Endodermal cell (in vitro differentiated cells): ENCODE measurements at regions not wholly inside any gene's neighbourhood (a gene's known extent, or its start where the extent isn't known, plus 50 kb on each side); places are given as distances from the start of the nearest gene placed in this dataset.

Source experiments
- DNase-seq: peaks from one replicate; pipeline ENCODE4 v3.0.0-alpha.2; 2017
- H3K27ac ChIP-seq: 2 replicates; pipeline ENCODE4 v1.5.1; 2013; ENCODE audit warnings: mild to moderate bottlenecking, low read depth, low read length, moderate library complexity
- H3K27me3 ChIP-seq: 2 replicates; pipeline ENCODE4 v1.6.1; 2013; ENCODE audit warnings: mild to moderate bottlenecking, low read length, moderate library complexity; ENCODE audit not compliant: insufficient read depth, control insufficient read depth, poor library complexity, severe bottlenecking
- H3K36me3 ChIP-seq: 2 replicates; pipeline ENCODE4 v1.7.0; 2013; ENCODE audit warnings: mild to moderate bottlenecking, low read length, moderate library complexity; ENCODE audit not compliant: control insufficient read depth, insufficient read depth
- H3K4me1 ChIP-seq: one replicate; pipeline ENCODE4 v1.7.0; 2013; ENCODE audit warnings: low read length; ENCODE audit not compliant: control insufficient read depth, insufficient read depth
- H3K4me3 ChIP-seq: 2 replicates; pipeline ENCODE4 v1.5.1; 2013; ENCODE audit warnings: mild to moderate bottlenecking, low read length, moderate library complexity
- H3K9ac ChIP-seq: 2 replicates; pipeline ENCODE4 v1.6.1; 2013; ENCODE audit warnings: mild to moderate bottlenecking, low read length, moderate library complexity; ENCODE audit not compliant: poor library complexity, severe bottlenecking; ENCODE audit errors: extremely low read depth
- H3K9me3 ChIP-seq: 2 replicates; pipeline ENCODE4 v1.6.1; 2013; ENCODE audit warnings: mild to moderate bottlenecking, low read length, moderate library complexity; ENCODE audit not compliant: control insufficient read depth
- H3K27ac Mint-ChIP-seq: 2 replicates; pipeline ENCODE4 v1.8.0; 2020; ENCODE audit warnings: mixed read lengths
- H3K27me3 Mint-ChIP-seq: 2 replicates; pipeline ENCODE4 v1.8.0; 2021; ENCODE audit warnings: mild to moderate bottlenecking, mixed read lengths; ENCODE audit not compliant: insufficient read depth
- H3K36me3 Mint-ChIP-seq: 2 replicates; pipeline ENCODE4 v1.8.0; 2020; ENCODE audit warnings: low read depth, mixed read lengths
- H3K4me1 Mint-ChIP-seq: 2 replicates; pipeline ENCODE4 v1.8.0; 2020; ENCODE audit warnings: mixed read lengths
- H3K4me3 Mint-ChIP-seq: 2 replicates; pipeline ENCODE4 v1.8.0; 2020; ENCODE audit warnings: mild to moderate bottlenecking, moderate library complexity, mixed read lengths
- H3K9me3 Mint-ChIP-seq: 2 replicates; pipeline ENCODE4 v1.8.0; 2020; ENCODE audit warnings: mild to moderate bottlenecking, mixed read lengths
- WGBS, 2 experiments: methylation state at CpG; one replicate each; pipeline versions ENCODE4 v1.1.5 to v1.1.7; 2013; ENCODE audit warnings: missing lambda C conversion rate in 2 of 2, mixed read lengths in 1 of 2; ENCODE audit not compliant: insufficient coverage in 1 of 2, insufficient read length in 1 of 2; 5-methylcytosine and 5-hydroxymethylcytosine counted together
- TF ChIP-seq, protein P1 (sequence below): fragments of 200-600 bp; sonication (generic); conservative IDR thresholded peaks from 2 replicates; pipeline ENCODE4 v1.5.0; 2021; ENCODE audit warnings: antibody characterized with exemption, mild to moderate bottlenecking

DNA sequence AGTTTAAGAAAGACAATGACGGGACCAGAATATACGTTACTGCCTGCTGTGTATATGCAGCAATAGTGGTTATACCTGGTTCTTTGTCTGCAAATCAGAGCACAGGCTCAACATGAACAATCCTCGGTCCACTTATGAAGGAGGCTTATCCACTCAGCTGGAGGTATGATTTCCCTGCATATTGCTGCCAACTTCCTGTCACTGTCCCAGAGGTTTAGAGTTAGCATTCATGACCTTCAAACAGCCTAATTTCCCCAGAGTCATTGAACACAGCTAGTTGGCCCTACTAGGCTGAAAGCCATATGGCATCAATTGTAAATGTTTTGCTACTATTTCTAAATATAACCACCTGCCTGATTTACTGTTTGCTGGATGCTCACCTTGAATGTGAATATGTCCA lies 224.9 kb upstream of the ZNF717 start:
- Mint-ChIP-seq H3K4me1 (no peaks in the 10 kb centered on the region), H3K27ac (no peak overlapping the region), H3K27me3 (no peaks in the 10 kb centered on the region), H3K36me3 (no peaks in the 10 kb centered on the region), H3K4me3 (no peak overlapping the region), H3K9me3 (no peaks in the 10 kb centered on the region)
- WGBS, 2 experiments = 91 to 100% methylated on average over 2 to 3 of the region's 3 CpGs
- no peak overlapping the region for H3K4me3 ChIP-seq
- no peak overlapping the region for H3K27ac ChIP-seq
- DNase-seq = no peak
- TF ChIP-seq, protein P1, sequence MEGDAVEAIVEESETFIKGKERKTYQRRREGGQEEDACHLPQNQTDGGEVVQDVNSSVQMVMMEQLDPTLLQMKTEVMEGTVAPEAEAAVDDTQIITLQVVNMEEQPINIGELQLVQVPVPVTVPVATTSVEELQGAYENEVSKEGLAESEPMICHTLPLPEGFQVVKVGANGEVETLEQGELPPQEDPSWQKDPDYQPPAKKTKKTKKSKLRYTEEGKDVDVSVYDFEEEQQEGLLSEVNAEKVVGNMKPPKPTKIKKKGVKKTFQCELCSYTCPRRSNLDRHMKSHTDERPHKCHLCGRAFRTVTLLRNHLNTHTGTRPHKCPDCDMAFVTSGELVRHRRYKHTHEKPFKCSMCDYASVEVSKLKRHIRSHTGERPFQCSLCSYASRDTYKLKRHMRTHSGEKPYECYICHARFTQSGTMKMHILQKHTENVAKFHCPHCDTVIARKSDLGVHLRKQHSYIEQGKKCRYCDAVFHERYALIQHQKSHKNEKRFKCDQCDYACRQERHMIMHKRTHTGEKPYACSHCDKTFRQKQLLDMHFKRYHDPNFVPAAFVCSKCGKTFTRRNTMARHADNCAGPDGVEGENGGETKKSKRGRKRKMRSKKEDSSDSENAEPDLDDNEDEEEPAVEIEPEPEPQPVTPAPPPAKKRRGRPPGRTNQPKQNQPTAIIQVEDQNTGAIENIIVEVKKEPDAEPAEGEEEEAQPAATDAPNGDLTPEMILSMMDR = no peak
- H3K36me3 ChIP-seq = no peaks in the 10 kb centered on the region
- H3K9ac ChIP-seq = no peak overlapping the region
- no peaks in the 10 kb centered on the region for H3K27me3 ChIP-seq
- peaks cover 2% of the 10 kb centered on the region for H3K4me1 ChIP-seq
- H3K9me3 ChIP-seq = no peaks in the 10 kb centered on the region

GRCh38 chr3:76011121-76011520 lies 225.8 kb upstream of the ZNF717 start:
- H3K4me1 Mint-ChIP-seq = no peaks in the 10 kb centered on the region
- Histone ChIP-seq H3K36me3 (no peaks in the 10 kb centered on the region), H3K9me3 (no peaks in the 10 kb centered on the region), H3K4me1 (peaks cover 2% of the 10 kb centered on the region), H3K27me3 (no peaks in the 10 kb centered on the region), H3K27ac (no peak overlapping the region), H3K9ac (no peak overlapping the region), H3K4me3 (no peak overlapping the region)
- H3K4me3 Mint-ChIP-seq = no peak overlapping the region
- H3K9me3 Mint-ChIP-seq = no peaks in the 10 kb centered on the region
- no peak for DNase-seq
- H3K27me3 Mint-ChIP-seq = no peaks in the 10 kb centered on the region
- 91 to 100% methylated on average over 4 to 6 of the region's 6 CpGs for WGBS, 2 experiments
- no peak overlapping the region for H3K27ac Mint-ChIP-seq
- TF ChIP-seq, protein P1 = no peak
- no peaks in the 10 kb centered on the region for H3K36me3 Mint-ChIP-seq

DNA sequence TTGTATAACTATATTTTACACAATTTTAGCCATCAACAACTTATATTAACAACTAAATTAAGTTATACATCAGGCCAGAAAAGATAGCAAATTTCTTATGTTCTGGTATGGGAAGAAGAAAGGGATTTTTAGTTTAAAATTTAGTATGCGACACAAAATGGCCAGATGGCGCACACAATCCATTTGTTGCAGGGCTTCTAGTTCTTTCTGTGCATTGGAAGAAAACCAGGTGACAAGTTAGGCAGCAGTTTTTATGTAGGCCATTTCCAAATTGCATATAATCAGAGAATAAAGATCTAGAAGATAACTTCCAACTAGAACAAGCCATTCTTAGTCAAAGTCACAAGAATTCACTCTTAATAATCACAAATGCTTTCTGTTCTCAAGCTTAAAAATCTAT lies 230.1 kb upstream of the ZNF717 start:
- Histone ChIP-seq H3K9me3 (no peaks in the 10 kb centered on the region), H3K9ac (no peak overlapping the region), H3K27ac (no peak overlapping the region), H3K27me3 (no peaks in the 10 kb centered on the region), H3K4me1 (no peaks in the 10 kb centered on the region), H3K4me3 (no peak overlapping the region), H3K36me3 (no peaks in the 10 kb centered on the region)
- 93 to 97% methylated on average over 2 of the region's 2 CpGs for WGBS, 2 experiments
- H3K4me3 Mint-ChIP-seq = no peak overlapping the region
- DNase-seq = no peak
- H3K36me3 Mint-ChIP-seq = no peaks in the 10 kb centered on the region
- H3K27me3 Mint-ChIP-seq = no peaks in the 10 kb centered on the region
- H3K4me1 Mint-ChIP-seq = no peaks in the 10 kb centered on the region
- TF ChIP-seq, protein P1 = no peak
- no peaks in the 10 kb centered on the region for H3K9me3 Mint-ChIP-seq
- no peak overlapping the region for H3K27ac Mint-ChIP-seq
